Astrocyte of the spinal cord (primary cell): ENCODE measurements at regions not wholly inside any gene's neighbourhood (a gene's known extent, or its start where the extent isn't known, plus 50 kb on each side); places are given as distances from the start of the nearest gene placed in this dataset.

ENCODE experiments used
- DNase-seq: peaks from one replicate; pipeline ENCODE4 v3.0.0; 2011; ENCODE audit warnings: low read depth, low spot score
- H3K4me3 ChIP-seq: 2 replicates; pipeline ENCODE4 v1.5.1; 2011; ENCODE audit warnings: low read depth, mild to moderate bottlenecking, low read length, moderate library complexity
- CTCF ChIP-seq: IDR thresholded peaks from 2 replicates; pipeline ENCODE4 v1.5.1; 2012; ENCODE audit warnings: low read depth, mild to moderate bottlenecking, low read length, inconsistent platforms
- in situ Hi-C: cut with HindIII; loops from 2 replicates; pipeline ENCODE4 v1.10.0; 2017; ENCODE audit warnings: low sequenced_read_pairs

- in situ Hi-C loops = no loop called here
- no peak for TF ChIP-seq CTCF
- no peak overlapping the region for H3K4me3 ChIP-seq
Observed at GRCh38 chr1:11596295-11596694, 57.9 kb downstream of the FBXO2 start.

GRCh38 chr1:11595285-11595684 lies 58.9 kb downstream of the FBXO2 start:
- no peak for TF ChIP-seq CTCF
- no peak for DNase-seq
- H3K4me3 ChIP-seq = no peak overlapping the region
- in situ Hi-C loops = no loop called here

More at GRCh38 chr1:11596295-11596694, 57.9 kb downstream of the FBXO2 start:
- DNase-seq = no peak

- no peak overlapping the region for H3K4me3 ChIP-seq
- no peak for TF ChIP-seq CTCF
- DNase-seq = no peak
- in situ Hi-C loops = no loop called here
Observed at GRCh38 chr1:11594625-11595024, 59.6 kb downstream of the FBXO2 start.

GRCh38 chr1:11594222-11594621 lies 60.0 kb downstream of the FBXO2 start:
- no peak for DNase-seq
- in situ Hi-C loops = no loop called here
- TF ChIP-seq CTCF = peak; percentile 14
- no peak overlapping the region for H3K4me3 ChIP-seq

- H3K4me3 ChIP-seq = no peak overlapping the region
- no peak for TF ChIP-seq CTCF
- no peak for DNase-seq
- in situ Hi-C loops = no loop called here
Observed at GRCh38 chr1:11592752-11593151, 61.5 kb downstream of the FBXO2 start.

- no peak for TF ChIP-seq CTCF
- in situ Hi-C loops = no loop called here
- H3K4me3 ChIP-seq = no peak overlapping the region
- no peak for DNase-seq
Observed at GRCh38 chr1:11590395-11590794, 63.8 kb downstream of the FBXO2 start.
